Spleen (tissue), 7 donors: ENCODE measurements at regions not wholly inside any gene's neighbourhood (a gene's known extent, or its start where the extent isn't known, plus 50 kb on each side); places are given as distances from the start of the nearest gene placed in this dataset.

Source experiments
- POLR2A ChIP-seq, 3 donors: fragments of 450-650 bp; IDR thresholded peaks; one replicate each; pipeline ENCODE4 v1.5.1; 2017; ENCODE audit warnings: antibody characterized with exemption in 3 of 3, mild to moderate bottlenecking in 1 of 3
- TF ChIP-seq, protein P1 (sequence below), 11 experiments: fragments of 200-600 bp in 7 of 11; fragments of 450-650 bp in 4 of 11; sonication (generic) in 4 of 11; IDR thresholded peaks in 8 of 11; conservative IDR thresholded peaks in 3 of 11; 1 replicate in 7 of 11; 2 replicates in 4 of 11; pipeline versions ENCODE4 v1.4.0 to v1.8.0; 2016 to 2021; ENCODE audit warnings: antibody characterized with exemption in 11 of 11, inconsistent platforms in 4 of 11, mild to moderate bottlenecking in 1 of 11
- donor health status: DM: no; HTN: no; CAD: no; lungs with moderate emphysema.
- donor health status: DM: no; HTN: no; CAD: no.
- donor health status: DM: no; HTN: no; CAD: no.

DNA sequence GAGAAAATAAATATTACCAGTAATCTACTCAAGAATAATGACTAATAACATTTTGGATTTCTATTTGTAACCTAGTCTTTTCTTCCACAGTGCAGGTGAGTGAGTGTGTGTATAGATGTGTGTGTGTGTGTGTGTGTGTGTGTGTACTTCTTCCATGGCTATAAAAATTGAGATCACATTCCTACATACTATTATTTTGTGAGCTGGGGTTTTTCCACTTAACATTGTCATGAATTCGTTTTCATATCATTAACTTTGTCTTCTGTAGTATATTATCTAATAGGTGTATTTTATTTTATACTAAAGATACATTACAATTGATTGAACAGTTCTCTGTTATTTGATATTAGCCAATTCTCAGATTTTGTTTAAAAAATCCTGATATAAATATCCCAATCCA, 152.4 kb upstream of the TRPC7 start:
- TF ChIP-seq, protein P1, sequence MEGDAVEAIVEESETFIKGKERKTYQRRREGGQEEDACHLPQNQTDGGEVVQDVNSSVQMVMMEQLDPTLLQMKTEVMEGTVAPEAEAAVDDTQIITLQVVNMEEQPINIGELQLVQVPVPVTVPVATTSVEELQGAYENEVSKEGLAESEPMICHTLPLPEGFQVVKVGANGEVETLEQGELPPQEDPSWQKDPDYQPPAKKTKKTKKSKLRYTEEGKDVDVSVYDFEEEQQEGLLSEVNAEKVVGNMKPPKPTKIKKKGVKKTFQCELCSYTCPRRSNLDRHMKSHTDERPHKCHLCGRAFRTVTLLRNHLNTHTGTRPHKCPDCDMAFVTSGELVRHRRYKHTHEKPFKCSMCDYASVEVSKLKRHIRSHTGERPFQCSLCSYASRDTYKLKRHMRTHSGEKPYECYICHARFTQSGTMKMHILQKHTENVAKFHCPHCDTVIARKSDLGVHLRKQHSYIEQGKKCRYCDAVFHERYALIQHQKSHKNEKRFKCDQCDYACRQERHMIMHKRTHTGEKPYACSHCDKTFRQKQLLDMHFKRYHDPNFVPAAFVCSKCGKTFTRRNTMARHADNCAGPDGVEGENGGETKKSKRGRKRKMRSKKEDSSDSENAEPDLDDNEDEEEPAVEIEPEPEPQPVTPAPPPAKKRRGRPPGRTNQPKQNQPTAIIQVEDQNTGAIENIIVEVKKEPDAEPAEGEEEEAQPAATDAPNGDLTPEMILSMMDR (IDR thresholded peaks at IDR 0.05 in 8 of 11, conservative IDR thresholded peaks at IDR 0.05 in 3 of 11) = no peak
- TF ChIP-seq POLR2A (IDR thresholded peaks at IDR 0.05) = no peak
